Stimulated activated naive B cell treated with anti-CD40 and anti-IgM and Interleukin-4, amounts not matched to agents 10 μg/mL and 1 μg/mL and 100 μg/mL, for 72 hours (primary cell): ENCODE measurements at regions not wholly inside any gene's neighbourhood (a gene's known extent, or its start where the extent isn't known, plus 50 kb on each side); places are given as distances from the start of the nearest gene placed in this dataset.

Experiments
- ATAC-seq, 2 donors: fragments of 150-1000 bp; cut with Tn5 transposase; replicated peaks; 2 replicates each; pipeline ENCODE4 v1.10.0; 2021; ENCODE audit warnings: moderate library complexity in 1 of 2
- DNase-seq: peaks from one replicate; pipeline ENCODE4 v3.0.0; 2021
- H3K27ac Mint-ChIP-seq: one replicate; pipeline ENCODE4 v1.8.0; 2022; ENCODE audit warnings: mild to moderate bottlenecking, mixed read lengths
- H3K27me3 Mint-ChIP-seq, 2 donors: one replicate each; pipeline ENCODE4 v1.8.0; 2022; ENCODE audit warnings: mixed read lengths in 2 of 2
- H3K36me3 Mint-ChIP-seq, 2 donors: one replicate each; pipeline ENCODE4 v1.8.0; 2022; ENCODE audit warnings: mixed read lengths in 2 of 2, mild to moderate bottlenecking in 1 of 2
- H3K4me1 Mint-ChIP-seq, 2 donors: one replicate each; pipeline ENCODE4 v1.8.0; 2022; ENCODE audit warnings: mixed read lengths in 2 of 2, mild to moderate bottlenecking in 1 of 2
- H3K4me3 Mint-ChIP-seq, 2 donors: one replicate each; pipeline ENCODE4 v1.8.0; 2022; ENCODE audit warnings: mild to moderate bottlenecking in 2 of 2, mixed read lengths in 2 of 2, moderate library complexity in 1 of 2
- H3K9me3 Mint-ChIP-seq, 2 donors: one replicate each; pipeline ENCODE4 v1.8.0; 2022; ENCODE audit warnings: mixed read lengths in 2 of 2, mild to moderate bottlenecking in 1 of 2

DNA sequence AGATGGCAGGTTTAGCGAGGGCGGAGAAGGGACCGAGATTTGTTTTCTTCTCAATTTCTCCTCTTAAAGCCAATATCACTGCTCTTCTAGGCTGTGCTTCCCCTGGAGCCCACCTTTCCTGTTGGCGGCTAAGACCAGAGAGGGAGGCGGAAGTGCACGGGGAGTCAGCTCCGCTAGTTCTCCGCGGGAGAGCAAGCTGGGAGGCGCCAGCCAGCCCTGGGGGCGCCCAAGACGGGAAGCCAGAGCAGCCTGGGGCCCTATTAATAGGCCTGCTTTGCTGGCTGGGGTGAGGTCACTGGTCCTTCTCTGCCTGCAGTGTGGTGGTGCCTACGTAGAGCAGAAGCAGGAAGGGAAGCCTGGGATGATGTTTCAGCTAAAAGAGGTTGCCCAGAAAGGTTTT is 61.6 kb downstream of the LSM5 start:
- no peaks in the 10 kb centered on the region for H3K4me1 Mint-ChIP-seq
- ATAC-seq, result no peak
- DNase-seq, result no peak
- H3K27ac Mint-ChIP-seq, result no peak overlapping the region
- peaks cover 59% of the 10 kb centered on the region in 2 donors for H3K27me3 Mint-ChIP-seq
- peak overlapping the region in 1 of 2 donors; percentile 30 for H3K4me3 Mint-ChIP-seq
- peaks cover 2 to 5% of the 10 kb centered on the region in 2 donors for H3K36me3 Mint-ChIP-seq
- H3K9me3 Mint-ChIP-seq, result peaks cover 0 to 12% of the 10 kb centered on the region in 2 donors

DNA sequence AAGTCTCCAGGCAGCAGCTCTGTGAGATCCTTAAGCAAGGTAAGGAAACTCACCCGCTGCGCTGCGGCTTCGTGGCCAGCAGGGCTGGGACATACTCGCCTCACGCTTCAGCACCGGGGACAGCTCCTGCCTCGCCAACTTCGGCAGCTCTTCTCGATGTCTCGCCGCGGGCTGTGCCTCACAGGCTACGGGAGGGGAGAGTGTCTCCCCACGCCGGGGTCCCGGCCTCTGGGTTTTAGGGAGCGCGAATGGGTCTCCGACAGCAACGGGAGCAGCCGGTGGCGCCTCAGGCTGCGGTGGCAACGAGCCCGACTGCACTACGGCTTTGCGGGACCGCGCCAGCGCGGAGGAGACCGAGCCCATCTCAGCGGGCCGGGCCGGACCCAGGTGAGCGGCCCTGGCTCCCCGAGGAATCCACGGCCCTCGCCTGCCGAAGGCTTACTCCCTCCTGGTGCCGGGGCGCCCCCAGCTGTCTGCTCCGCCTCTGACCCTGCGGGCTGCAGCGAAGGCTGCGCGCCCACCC is 62.4 kb downstream of the LSM5 start:
- ATAC-seq, result peak; percentile 82 to 86
- H3K27me3 Mint-ChIP-seq, result peaks cover 53 to 58% of the 10 kb centered on the region in 2 donors

DNA sequence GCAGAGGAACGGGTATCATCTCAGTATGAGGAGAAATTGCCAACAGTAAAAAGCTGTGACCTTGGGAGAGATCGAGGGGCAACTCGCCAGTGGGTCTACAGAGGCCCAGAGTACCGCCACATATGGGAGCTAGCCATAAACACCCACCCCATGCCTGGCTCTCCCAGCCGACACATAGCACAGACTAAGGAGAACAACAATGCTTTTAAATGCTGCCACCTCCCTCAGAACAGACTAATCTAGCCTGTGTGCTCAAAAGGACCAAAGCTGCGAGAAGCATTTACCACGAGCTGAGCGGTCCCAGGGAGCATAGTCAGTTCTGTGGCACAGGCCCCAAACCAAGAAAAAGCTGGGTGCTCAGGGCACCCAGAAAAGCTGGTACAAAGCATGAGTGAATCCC is 73.3 kb downstream of the LSM5 start:
- Mint-ChIP-seq H3K9me3 (no peaks in the 10 kb centered on the region), H3K4me1 (no peaks in the 10 kb centered on the region), H3K4me3 (no peak overlapping the region), H3K36me3 (no peaks in the 10 kb centered on the region), H3K27ac (no peak overlapping the region), H3K27me3 (peaks cover 16 to 17% of the 10 kb centered on the region in 2 donors)
- no peak for ATAC-seq
- no peak for DNase-seq

More for the DNA sequence above, 62.4 kb downstream of the LSM5 start:
- no peak overlapping the region for H3K27ac Mint-ChIP-seq
- peak; percentile 44 for DNase-seq
- H3K9me3 Mint-ChIP-seq, result peaks cover 0 to 12% of the 10 kb centered on the region in 2 donors
- H3K36me3 Mint-ChIP-seq, result peaks cover 2 to 5% of the 10 kb centered on the region in 2 donors
- no peak overlapping the region for H3K4me3 Mint-ChIP-seq
- H3K4me1 Mint-ChIP-seq, result no peaks in the 10 kb centered on the region

DNA sequence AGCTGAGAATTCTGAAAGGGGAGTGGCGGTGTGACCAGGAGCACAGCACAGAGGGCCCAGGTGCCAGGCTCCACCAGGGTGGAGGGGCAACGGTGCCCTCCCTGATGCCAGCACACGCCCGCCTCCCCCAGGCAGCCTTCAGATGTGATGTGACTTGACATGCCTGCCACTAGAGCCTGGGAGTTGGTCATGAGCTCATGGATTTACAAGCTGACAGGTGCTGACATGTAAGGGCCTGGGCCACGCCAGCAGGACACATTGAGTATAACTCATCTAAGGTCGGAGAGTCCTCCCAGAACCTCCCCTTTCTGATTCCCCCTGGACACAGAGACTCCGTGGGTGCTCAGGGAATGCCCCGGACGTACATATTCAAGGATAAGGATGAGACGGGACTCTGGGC is 74.2 kb downstream of the LSM5 start:
- Mint-ChIP-seq H3K4me1 (no peaks in the 10 kb centered on the region), H3K27ac (no peak overlapping the region), H3K36me3 (no peaks in the 10 kb centered on the region), H3K27me3 (peaks cover 11 to 17% of the 10 kb centered on the region in 2 donors), H3K4me3 (no peak overlapping the region), H3K9me3 (no peaks in the 10 kb centered on the region)
- DNase-seq (no peak), ATAC-seq (no peak)

DNA sequence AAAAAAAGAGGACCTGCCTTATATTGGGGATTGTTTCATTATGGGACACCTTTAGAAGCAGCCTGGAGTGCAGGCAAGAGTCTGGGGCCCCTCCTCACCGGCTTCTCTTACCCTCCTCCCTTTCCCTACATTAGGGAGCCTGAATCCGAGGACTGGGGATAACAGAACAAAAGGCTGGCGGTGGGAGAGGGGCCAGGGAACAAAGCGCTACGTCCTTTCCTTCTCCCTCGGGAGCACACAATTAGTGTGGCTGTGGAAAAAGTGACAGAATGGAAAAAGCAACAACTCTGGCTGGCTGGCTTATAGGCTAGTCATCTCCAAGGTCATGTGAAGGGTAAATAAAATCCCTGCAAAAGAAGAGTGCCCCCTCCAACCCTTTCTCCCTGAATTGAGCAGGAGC is 74.7 kb downstream of the LSM5 start:
- H3K4me1 Mint-ChIP-seq, result no peaks in the 10 kb centered on the region
- peaks cover 10 to 17% of the 10 kb centered on the region in 2 donors for H3K27me3 Mint-ChIP-seq
- DNase-seq (no peak), ATAC-seq (no peak)
- H3K9me3 Mint-ChIP-seq, result no peaks in the 10 kb centered on the region
- H3K27ac Mint-ChIP-seq, result no peak overlapping the region
- H3K4me3 Mint-ChIP-seq, result no peak overlapping the region
- H3K36me3 Mint-ChIP-seq, result no peaks in the 10 kb centered on the region

DNA sequence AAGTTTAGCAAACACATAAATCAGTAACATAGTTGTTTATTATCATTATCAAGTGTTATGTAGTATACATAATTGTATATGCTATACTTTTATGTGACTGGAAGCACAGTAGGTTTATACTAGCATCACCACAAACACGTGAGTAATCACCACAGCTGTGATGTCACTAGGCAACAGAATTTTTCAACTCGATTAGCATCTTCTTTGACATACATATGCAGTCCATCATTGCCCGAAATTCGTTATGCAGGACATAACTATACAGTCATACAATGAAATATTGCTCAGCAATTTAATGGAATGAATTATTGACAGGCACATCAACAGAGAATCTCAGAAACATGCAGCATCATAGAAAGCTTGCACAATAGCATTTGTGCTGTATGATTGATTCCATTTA is 77.7 kb downstream of the LSM5 start:
- no peak for DNase-seq
- Mint-ChIP-seq H3K4me1 (no peaks in the 10 kb centered on the region), H3K36me3 (no peaks in the 10 kb centered on the region), H3K27ac (no peak overlapping the region), H3K4me3 (no peak overlapping the region), H3K27me3 (peaks cover 16 to 17% of the 10 kb centered on the region in 2 donors), H3K9me3 (no peaks in the 10 kb centered on the region)
- ATAC-seq, result no peak

DNA sequence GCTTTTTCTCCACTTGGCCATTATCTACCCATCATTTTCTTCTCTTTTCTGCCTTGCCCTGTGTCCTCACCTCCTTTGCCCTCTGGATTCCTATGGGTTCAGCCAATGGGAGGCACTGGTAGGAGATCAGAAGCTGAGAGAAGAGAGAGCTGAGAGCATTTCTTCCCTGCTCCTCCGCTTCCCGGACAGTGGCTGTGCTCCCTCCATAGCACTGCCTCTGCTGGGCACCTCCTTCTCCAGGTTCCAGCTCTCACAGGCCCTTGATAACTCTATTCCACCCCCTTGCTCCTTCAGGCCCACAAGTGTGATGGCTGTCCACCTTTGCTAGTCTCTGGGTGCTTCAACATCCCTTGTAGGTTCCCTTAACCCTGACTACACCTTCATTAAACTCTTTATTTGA is 79.6 kb downstream of the LSM5 start:
- H3K4me1 Mint-ChIP-seq, result no peaks in the 10 kb centered on the region
- no peak for ATAC-seq
- no peak overlapping the region for H3K27ac Mint-ChIP-seq
- no peaks in the 10 kb centered on the region for H3K9me3 Mint-ChIP-seq
- DNase-seq, result no peak
- H3K4me3 Mint-ChIP-seq, result no peak overlapping the region
- no peaks in the 10 kb centered on the region for H3K36me3 Mint-ChIP-seq
- peaks cover 11 to 15% of the 10 kb centered on the region in 2 donors for H3K27me3 Mint-ChIP-seq

DNA sequence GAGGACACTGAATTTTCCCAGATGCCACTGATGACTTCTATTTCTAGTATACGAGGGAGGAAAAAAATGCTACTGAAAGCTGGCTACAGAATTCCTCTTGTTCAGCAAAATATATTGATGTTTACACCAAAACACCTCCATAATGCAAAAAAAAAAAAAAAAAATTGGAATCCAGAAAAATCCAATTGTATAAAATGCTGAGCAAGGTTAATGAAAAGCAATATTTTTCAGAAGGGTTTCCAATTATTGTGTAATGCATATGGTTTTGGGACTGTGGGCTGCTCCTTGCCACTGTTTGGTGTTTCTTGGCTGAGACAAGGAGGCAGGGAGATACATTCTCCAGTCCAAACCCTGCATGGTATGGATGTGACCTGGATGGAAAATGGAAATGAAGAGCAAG is 83.8 kb downstream of the LSM5 start:
- H3K9me3 Mint-ChIP-seq, result no peaks in the 10 kb centered on the region

DNA sequence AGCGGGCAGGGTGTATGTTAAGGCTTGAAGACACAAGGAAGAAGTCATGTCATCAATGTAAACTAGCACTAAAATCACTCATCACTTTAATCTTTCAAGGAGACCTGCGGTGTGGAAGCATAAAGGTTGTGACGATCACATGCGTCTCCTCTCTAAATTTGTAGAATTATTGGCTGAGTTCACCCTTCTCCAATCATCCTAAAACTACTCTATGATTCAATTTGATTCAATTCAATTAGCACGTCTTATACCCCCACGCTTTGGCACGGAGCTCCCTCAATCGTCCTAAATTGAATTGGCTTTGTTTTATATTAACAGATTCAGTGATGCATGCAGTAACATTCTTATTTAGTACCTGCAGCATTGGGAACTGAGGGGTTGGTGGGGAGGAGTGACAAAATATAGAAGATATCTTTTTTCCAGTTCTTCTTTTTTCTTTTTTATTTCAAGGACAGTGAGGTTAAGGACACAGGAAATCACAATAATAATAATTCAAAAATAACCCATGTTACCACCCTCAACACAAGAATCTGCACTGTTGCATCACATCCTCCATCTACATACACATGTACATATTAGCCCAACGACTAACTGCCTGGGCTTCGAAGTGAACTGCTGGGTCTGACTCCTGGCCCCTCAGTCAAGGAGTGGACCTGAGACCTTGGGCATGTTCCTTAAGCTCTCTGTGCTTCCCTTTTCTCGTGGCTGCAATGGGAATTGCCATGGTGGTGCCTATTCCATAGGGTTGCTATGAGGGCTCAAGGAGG is 86.5 kb downstream of the LSM5 start:
- Mint-ChIP-seq H3K36me3 (no peaks in the 10 kb centered on the region), H3K4me3 (no peak overlapping the region), H3K27me3 (peaks cover 7 to 16% of the 10 kb centered on the region in 2 donors), H3K27ac (no peak overlapping the region), H3K9me3 (no peaks in the 10 kb centered on the region), H3K4me1 (no peaks in the 10 kb centered on the region)
- no peak for DNase-seq
- ATAC-seq, result no peak

More for the DNA sequence above, 83.8 kb downstream of the LSM5 start:
- H3K4me3 Mint-ChIP-seq, result no peak overlapping the region
- no peak overlapping the region for H3K27ac Mint-ChIP-seq
- DNase-seq, result no peak
- H3K4me1 Mint-ChIP-seq, result no peaks in the 10 kb centered on the region
- peaks cover 7 to 12% of the 10 kb centered on the region in 2 donors for H3K27me3 Mint-ChIP-seq
- H3K36me3 Mint-ChIP-seq, result no peaks in the 10 kb centered on the region
- ATAC-seq, result no peak

DNA sequence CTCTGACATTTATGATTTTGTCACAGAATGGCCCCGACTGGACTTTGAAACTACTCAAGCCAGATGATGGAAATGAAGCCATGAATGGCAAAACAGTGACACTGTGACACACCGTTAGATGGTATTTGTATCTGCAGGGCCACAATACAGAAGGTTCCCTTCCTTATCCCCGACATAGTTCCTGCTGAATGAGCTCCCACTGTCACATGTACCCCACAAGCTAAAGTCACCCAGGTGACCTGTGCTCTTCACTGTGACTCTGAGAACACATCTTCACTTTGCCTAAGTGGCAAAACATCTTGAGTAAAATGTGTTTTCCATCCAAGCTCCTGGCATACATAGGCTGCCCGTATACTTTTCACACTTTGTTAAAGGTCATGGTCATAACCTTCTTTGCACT is 89.5 kb downstream of the LSM5 start:
- DNase-seq, result no peak
- Mint-ChIP-seq H3K36me3 (no peaks in the 10 kb centered on the region), H3K9me3 (no peaks in the 10 kb centered on the region), H3K27me3 (peaks cover 0 to 4% of the 10 kb centered on the region in 2 donors), H3K27ac (no peak overlapping the region), H3K4me3 (no peak overlapping the region), H3K4me1 (no peaks in the 10 kb centered on the region)
- ATAC-seq, result no peak

DNA sequence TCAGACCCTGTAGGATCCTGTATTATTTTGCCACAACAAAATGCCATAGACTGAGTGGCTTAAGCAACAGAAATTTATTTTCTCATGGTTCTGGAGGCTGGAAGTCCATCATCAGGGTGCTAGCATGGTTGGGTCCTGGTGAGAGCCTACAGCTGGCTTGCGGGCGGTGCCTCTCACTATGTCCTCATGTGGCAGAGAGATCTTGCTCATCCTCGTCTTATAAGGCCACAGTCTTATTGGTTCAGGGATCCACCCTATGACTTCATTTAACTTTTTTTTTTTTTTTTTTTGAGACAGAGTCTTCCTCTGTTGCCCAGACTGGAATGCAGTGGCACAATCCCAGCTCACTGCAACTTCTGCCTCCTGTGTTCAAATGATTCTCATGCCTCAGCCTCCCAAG is 90.9 kb downstream of the LSM5 start:
- H3K4me1 Mint-ChIP-seq, result no peaks in the 10 kb centered on the region
- no peaks in the 10 kb centered on the region for H3K9me3 Mint-ChIP-seq
- no peak overlapping the region for H3K4me3 Mint-ChIP-seq
- H3K27ac Mint-ChIP-seq, result no peak overlapping the region
- H3K27me3 Mint-ChIP-seq, result peaks cover 0 to 4% of the 10 kb centered on the region in 2 donors
- no peak for DNase-seq
- no peak for ATAC-seq
- H3K36me3 Mint-ChIP-seq, result no peaks in the 10 kb centered on the region

DNA sequence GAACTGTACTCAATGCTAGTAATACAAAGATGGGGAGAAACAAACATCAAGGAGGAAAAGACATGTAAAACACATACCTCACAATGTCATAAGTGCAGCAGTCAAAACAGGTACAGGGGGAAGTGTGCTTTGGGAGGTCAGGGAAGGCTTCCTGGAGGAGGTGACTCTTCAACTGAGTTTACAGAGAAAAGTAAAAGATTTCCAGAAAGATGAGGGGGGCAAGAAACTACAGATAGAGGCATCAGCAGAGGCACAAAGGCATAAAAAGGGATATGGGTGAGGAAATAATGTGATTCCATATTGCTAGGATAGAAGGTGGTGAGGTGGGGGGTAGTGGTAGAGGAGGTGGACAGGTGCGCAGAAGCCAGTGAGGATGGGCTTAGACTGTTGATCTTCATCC is 95.0 kb downstream of the LSM5 start:
- Mint-ChIP-seq H3K27me3 (peaks cover 0 to 5% of the 10 kb centered on the region in 2 donors), H3K27ac (no peak overlapping the region), H3K4me3 (no peak overlapping the region), H3K4me1 (no peaks in the 10 kb centered on the region), H3K9me3 (peaks cover 0 to 2% of the 10 kb centered on the region in 2 donors), H3K36me3 (no peaks in the 10 kb centered on the region)
- ATAC-seq, result no peak
- DNase-seq, result no peak

DNA sequence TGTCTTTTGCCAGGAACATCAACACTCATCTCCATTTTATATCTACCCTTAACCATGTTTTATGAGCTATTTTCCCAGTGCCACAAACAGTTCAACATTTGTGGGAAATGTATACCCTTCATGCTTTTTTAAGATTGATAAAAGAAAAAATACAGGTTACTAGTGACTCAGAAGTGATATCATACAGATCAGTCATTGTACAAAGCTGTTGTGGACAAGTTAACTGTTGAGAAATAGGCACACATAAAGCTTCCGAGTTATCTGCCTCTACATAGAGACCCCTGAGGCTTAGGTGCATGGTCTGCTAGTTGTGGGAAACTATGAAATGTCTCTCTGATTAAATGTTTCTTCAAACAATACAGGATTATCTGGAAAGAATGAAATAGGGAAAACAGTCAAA is 96.3 kb downstream of the LSM5 start:
- ATAC-seq (no peak), DNase-seq (no peak)
- H3K27me3 Mint-ChIP-seq, result peaks cover 0 to 5% of the 10 kb centered on the region in 2 donors
- no peak overlapping the region for H3K4me3 Mint-ChIP-seq
- no peaks in the 10 kb centered on the region for H3K4me1 Mint-ChIP-seq
- peaks cover 0 to 2% of the 10 kb centered on the region in 2 donors for H3K9me3 Mint-ChIP-seq
- no peak overlapping the region for H3K27ac Mint-ChIP-seq
- no peaks in the 10 kb centered on the region for H3K36me3 Mint-ChIP-seq

DNA sequence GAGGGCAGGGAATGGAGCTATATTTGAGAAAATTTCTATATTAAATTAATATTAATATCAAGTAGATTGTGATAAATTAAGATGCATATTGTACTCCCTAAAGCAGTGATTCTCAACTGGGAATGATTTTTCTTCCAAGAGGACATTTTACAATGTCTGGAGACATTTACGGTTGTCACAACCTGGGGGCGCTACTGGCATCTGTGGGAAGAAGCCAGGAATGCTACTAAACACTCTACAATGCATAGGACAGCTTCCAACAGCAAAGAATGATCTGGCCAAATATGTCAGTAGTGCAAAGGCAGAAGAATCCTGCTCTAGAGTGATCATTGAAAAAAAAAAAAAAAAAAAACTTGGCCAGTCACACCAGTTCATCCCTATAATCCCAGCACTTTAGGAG is 100.0 kb downstream of the LSM5 start:
- DNase-seq (no peak), ATAC-seq (no peak)
- no peak overlapping the region for H3K4me3 Mint-ChIP-seq
- peaks cover 0 to 5% of the 10 kb centered on the region in 2 donors for H3K27me3 Mint-ChIP-seq
- H3K9me3 Mint-ChIP-seq, result peaks cover 0 to 2% of the 10 kb centered on the region in 2 donors
- H3K27ac Mint-ChIP-seq, result no peak overlapping the region
- H3K4me1 Mint-ChIP-seq, result no peaks in the 10 kb centered on the region
- H3K36me3 Mint-ChIP-seq, result no peaks in the 10 kb centered on the region

DNA sequence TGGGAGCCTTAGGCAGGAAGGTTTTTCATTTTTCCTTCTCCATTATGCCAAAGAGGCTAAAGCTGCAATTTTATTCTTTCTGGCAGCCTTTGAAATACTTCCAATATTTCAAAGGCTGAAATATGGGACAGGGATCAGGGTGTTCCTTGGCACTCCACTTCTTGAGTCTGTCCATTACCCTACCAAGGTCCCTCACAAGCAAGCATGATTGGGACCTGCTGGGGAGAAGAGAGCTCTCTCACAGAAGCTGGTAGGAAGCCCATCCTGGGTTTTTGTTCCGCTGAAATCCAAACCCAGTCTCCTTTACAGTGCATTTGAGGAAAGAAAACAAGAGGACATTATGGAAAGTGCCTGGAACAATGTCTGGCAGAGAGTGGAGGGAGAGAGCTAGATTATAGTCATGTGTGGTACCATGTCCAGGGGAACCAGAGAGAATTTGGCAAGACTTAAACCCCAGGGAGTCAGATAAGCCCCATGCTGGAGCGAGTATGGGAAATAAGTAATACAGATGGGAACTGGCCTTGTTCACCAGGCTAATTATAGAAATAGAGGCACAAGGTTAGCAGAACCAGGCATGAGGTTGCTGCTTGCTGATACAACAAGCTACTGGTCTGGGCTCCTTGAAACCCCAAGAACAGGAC is 104.7 kb downstream of the LSM5 start:
- Mint-ChIP-seq H3K4me1 (no peaks in the 10 kb centered on the region), H3K27me3 (peaks cover 13 to 28% of the 10 kb centered on the region in 2 donors)

More for the DNA sequence above, 104.7 kb downstream of the LSM5 start:
- Mint-ChIP-seq H3K4me3 (no peak overlapping the region), H3K9me3 (peaks cover 0 to 2% of the 10 kb centered on the region in 2 donors), H3K27ac (no peak overlapping the region), H3K36me3 (no peaks in the 10 kb centered on the region)
- no peak for ATAC-seq
- no peak for DNase-seq
